ENCODE measurements at regions not wholly inside any gene's neighbourhood (a gene's known extent, or its start where the extent isn't known, plus 50 kb on each side); places are given as distances from the start of the nearest gene placed in this dataset.

- TF ChIP-seq, protein P1, sequence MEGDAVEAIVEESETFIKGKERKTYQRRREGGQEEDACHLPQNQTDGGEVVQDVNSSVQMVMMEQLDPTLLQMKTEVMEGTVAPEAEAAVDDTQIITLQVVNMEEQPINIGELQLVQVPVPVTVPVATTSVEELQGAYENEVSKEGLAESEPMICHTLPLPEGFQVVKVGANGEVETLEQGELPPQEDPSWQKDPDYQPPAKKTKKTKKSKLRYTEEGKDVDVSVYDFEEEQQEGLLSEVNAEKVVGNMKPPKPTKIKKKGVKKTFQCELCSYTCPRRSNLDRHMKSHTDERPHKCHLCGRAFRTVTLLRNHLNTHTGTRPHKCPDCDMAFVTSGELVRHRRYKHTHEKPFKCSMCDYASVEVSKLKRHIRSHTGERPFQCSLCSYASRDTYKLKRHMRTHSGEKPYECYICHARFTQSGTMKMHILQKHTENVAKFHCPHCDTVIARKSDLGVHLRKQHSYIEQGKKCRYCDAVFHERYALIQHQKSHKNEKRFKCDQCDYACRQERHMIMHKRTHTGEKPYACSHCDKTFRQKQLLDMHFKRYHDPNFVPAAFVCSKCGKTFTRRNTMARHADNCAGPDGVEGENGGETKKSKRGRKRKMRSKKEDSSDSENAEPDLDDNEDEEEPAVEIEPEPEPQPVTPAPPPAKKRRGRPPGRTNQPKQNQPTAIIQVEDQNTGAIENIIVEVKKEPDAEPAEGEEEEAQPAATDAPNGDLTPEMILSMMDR (IDR thresholded peaks at IDR 0.05): no peak
- DNase-seq: no peak
- Mint-ChIP-seq H3K4me3 (no peak overlapping the region), H3K27ac (no peak overlapping the region), H3K27me3 (ENCODE audit: insufficient read depth) (no peaks in the 10 kb centered on the region; the same call in 1 of the 2 replicates), H3K36me3 (ENCODE audit: low read depth) (no peaks in the 10 kb centered on the region), H3K4me1 (ENCODE audit: low read depth) (peaks cover 9% of the 10 kb centered on the region; the same call in 1 of the 2 replicates), H3K9me3 (no peaks in the 10 kb centered on the region)
Observed at GRCh38 chr1:209101106-209101505, 482.4 kb upstream of the CAMK1G start.

DNA sequence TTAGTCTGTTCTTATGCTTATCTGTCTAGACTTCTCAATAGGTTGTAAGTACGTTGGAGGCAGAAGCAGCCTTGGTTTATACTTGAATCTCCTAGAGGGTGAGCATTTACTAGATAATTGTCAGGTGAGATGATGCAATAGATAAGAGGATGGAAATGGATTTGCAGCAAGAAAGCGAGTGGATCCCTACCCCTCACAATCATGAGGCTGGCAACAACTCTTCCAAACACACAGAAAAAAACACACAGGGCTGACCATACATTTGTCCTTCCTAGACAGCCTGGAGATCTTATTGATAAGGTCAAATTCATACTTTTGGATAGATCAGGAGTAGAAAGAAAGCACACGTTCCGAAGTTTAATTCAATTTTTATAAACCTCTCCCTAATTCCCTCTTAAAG is 481.4 kb upstream of the CAMK1G start:
- peaks cover 5% of the 10 kb centered on the region; the same call in 1 of the 2 replicates for H3K4me1 Mint-ChIP-seq (ENCODE audit: low read depth)
- no peak overlapping the region for H3K27ac Mint-ChIP-seq
- no peaks in the 10 kb centered on the region; the same call in 1 of the 2 replicates for H3K27me3 Mint-ChIP-seq (ENCODE audit: insufficient read depth)
- TF ChIP-seq, protein P1 (IDR thresholded peaks at IDR 0.05): no peak
- no peak for DNase-seq
- H3K36me3 Mint-ChIP-seq (ENCODE audit: low read depth): no peaks in the 10 kb centered on the region
- H3K9me3 Mint-ChIP-seq: peaks cover 1% of the 10 kb centered on the region; the same call in 1 of the 2 replicates
- H3K4me3 Mint-ChIP-seq: no peak overlapping the region

DNA sequence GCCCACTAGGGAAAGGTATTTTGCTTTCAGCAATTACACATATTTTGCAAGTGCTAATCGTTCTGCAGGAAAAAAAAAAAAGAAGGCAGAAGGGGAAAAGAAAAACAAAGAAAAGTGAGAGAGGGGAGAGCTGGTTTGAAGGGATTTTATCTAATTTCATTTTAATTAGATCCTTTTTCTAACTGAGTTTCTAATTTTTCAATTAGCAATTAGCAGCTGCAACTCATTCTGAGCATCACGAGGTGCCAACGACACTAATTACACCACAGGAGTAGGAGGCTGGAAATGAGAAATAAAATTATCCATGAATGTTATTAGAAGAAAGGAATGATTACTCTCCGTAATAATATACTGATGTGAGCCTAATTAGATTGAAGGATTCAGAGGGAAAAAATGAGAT is 481.0 kb upstream of the CAMK1G start:
- DNase-seq: no peak
- Mint-ChIP-seq H3K4me3 (no peak overlapping the region), H3K27me3 (ENCODE audit: insufficient read depth) (no peaks in the 10 kb centered on the region; the same call in 1 of the 2 replicates), H3K36me3 (ENCODE audit: low read depth) (no peaks in the 10 kb centered on the region), H3K27ac (no peak overlapping the region), H3K4me1 (ENCODE audit: low read depth) (peaks cover 5% of the 10 kb centered on the region; the same call in 1 of the 2 replicates), H3K9me3 (peaks cover 5% of the 10 kb centered on the region; the same call in 1 of the 2 replicates)
- TF ChIP-seq, protein P1 (IDR thresholded peaks at IDR 0.05): no peak

DNA sequence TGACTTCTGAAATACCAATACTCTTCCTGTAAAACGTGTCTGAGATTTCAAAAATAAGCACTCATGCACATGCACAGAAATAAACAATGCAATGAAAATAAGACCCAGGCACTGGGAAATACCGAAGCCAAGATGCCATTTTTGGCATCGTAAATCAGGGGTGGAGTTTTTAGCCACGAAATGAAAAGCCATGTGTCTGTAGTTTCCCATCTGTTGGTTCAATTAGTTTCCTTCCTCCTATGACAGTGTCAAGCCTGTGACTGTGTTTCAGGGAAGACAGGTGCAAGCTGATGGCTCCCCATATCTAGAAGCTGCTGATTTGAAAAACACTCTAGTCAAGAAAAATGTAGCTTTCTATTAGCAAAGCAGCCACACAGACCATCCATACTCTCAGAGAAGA is 480.4 kb upstream of the CAMK1G start:
- Mint-ChIP-seq H3K9me3 (peaks cover 5% of the 10 kb centered on the region; the same call in 1 of the 2 replicates), H3K27ac (no peak overlapping the region), H3K4me1 (ENCODE audit: low read depth) (peaks cover 5% of the 10 kb centered on the region; the same call in 1 of the 2 replicates), H3K4me3 (no peak overlapping the region), H3K36me3 (ENCODE audit: low read depth) (no peaks in the 10 kb centered on the region), H3K27me3 (ENCODE audit: insufficient read depth) (no peaks in the 10 kb centered on the region; the same call in 1 of the 2 replicates)
- TF ChIP-seq, protein P1 (IDR thresholded peaks at IDR 0.05): no peak
- DNase-seq: no peak

DNA sequence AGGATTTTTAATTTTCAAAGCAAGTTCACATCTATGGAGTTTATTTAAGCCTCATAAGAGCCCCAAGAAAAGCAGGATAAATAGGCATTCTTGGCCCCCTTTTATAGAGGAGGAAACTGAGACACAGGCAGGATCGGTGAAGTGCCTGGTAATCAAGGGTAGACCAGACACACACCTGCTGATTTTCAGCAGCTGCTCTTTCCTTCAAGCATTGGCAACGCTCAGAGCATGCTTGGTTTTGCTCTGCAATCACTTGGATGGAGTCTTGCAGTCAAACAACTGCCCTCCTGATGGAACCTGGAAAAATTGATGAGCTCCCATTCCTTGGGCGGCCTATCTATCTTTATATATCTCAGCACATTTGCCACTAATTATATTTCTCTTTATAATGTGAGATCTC is 478.9 kb upstream of the CAMK1G start:
- Mint-ChIP-seq H3K9me3 (peaks cover 5% of the 10 kb centered on the region; the same call in 1 of the 2 replicates), H3K36me3 (ENCODE audit: low read depth) (no peaks in the 10 kb centered on the region), H3K4me3 (no peak overlapping the region), H3K27ac (no peak overlapping the region), H3K4me1 (ENCODE audit: low read depth) (peaks cover 5% of the 10 kb centered on the region; the same call in 1 of the 2 replicates), H3K27me3 (ENCODE audit: insufficient read depth) (no peaks in the 10 kb centered on the region; the same call in 1 of the 2 replicates)
- TF ChIP-seq, protein P1 (IDR thresholded peaks at IDR 0.05): no peak
- DNase-seq: no peak

All from HFFc6 (cell line).